Gastroesophageal sphincter (tissue), 3 donors: ENCODE measurements at regions not wholly inside any gene's neighbourhood (a gene's known extent, or its start where the extent isn't known, plus 50 kb on each side); places are given as distances from the start of the nearest gene placed in this dataset.

Source experiments
- CTCF ChIP-seq, 4 experiments: fragments of 200-600 bp in 2 of 4; fragments of 450-650 bp in 2 of 4; sonication (generic) in 1 of 4; IDR thresholded peaks; one replicate each; pipeline ENCODE4 v1.5.1; 2017 to 2019; ENCODE audit warnings: antibody characterized with exemption in 4 of 4, mild to moderate bottlenecking in 2 of 4, moderate library complexity in 2 of 4
- EP300 ChIP-seq: sonication (generic); formaldehyde crosslinking; IDR thresholded peaks from one replicate; pipeline ENCODE4 v1.6.1; 2017; ENCODE audit warnings: antibody characterized with exemption, mild to moderate bottlenecking
- POLR2A ChIP-seq, 2 donors: fragments of 450-650 bp; IDR thresholded peaks; one replicate each; pipeline ENCODE4 v1.6.1; 2017; ENCODE audit warnings: antibody characterized with exemption in 2 of 2, mild to moderate bottlenecking in 2 of 2, moderate library complexity in 1 of 2

GRCh38 chr4:132094017-132094416, 1055.1 kb upstream of the PCDH10 start:
- TF ChIP-seq EP300 (no peak), CTCF (IDR thresholded peaks at IDR 0.05) (no peak), POLR2A (IDR thresholded peaks at IDR 0.05) (no peak)
